SJCRH30 (cell line): ENCODE measurements at regions not wholly inside any gene's neighbourhood (a gene's known extent, or its start where the extent isn't known, plus 50 kb on each side); places are given as distances from the start of the nearest gene placed in this dataset.
"Not testable (repeated sequence)": the region's sequence is repeated elsewhere in the genome, so short reads cannot be mapped to it uniquely, and the experiment has no call there.

Source experiments
- DNase-seq, 2 experiments: peaks; one replicate each; pipeline ENCODE4 v3.0.0-alpha.2; 2015 to 2020
- H3K27ac ChIP-seq: fragments of 250-450 bp; sonication (Bioruptor Pico); 2 replicates; pipeline ENCODE4 v1.5.1; 2020; ENCODE audit warnings: mild to moderate bottlenecking, moderate library complexity
- H3K27me3 ChIP-seq: fragments of 250-450 bp; sonication (Bioruptor Pico); 2 replicates; pipeline ENCODE4 v1.5.1; 2020; ENCODE audit warnings: mild to moderate bottlenecking, moderate library complexity
- H3K36me3 ChIP-seq: fragments of 250-450 bp; sonication (Bioruptor Pico); 2 replicates; pipeline ENCODE4 v1.5.1; 2020; ENCODE audit warnings: mild to moderate bottlenecking, moderate library complexity
- H3K4me1 ChIP-seq: fragments of 250-450 bp; sonication (Bioruptor Pico); 2 replicates; pipeline ENCODE4 v1.5.1; 2020; ENCODE audit warnings: mild to moderate bottlenecking, moderate library complexity
- H3K4me3 ChIP-seq: fragments of 250-450 bp; sonication (Bioruptor Pico); 2 replicates; pipeline ENCODE4 v1.5.1; 2020; ENCODE audit warnings: mild to moderate bottlenecking, moderate library complexity
- H3K9me3 ChIP-seq: fragments of 250-450 bp; sonication (Bioruptor Pico); replicated peaks from 2 replicates; pipeline ENCODE4 v1.5.1; 2020; ENCODE audit warnings: mild to moderate bottlenecking, moderate library complexity

DNA sequence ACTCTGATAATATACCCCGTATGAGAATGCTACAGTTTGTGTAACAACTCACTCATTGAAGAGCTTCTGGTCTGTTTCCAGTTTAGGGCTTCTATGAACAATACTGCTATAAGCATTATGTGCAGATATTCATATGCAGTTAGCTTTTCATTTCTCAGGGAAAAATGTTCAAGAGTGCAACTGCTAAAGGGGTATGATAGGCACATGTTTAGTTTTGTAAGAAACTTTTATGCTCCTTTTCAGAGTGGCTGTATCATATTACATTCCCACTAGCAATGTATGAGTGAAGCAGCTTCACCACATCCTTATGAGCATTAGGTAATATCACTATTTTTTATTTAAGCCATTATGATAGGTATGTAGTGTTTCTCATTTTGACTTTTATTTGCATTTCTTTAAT is 182.6 kb upstream of the CXCL12 start:
- DNase-seq: no peak
- Histone ChIP-seq H3K27ac (no peak overlapping the region), H3K9me3 (no peaks in the 10 kb centered on the region), H3K27me3 (no peaks in the 10 kb centered on the region), H3K36me3 (no peaks in the 10 kb centered on the region), H3K4me1 (no peaks in the 10 kb centered on the region), H3K4me3 (no peak overlapping the region)

DNA sequence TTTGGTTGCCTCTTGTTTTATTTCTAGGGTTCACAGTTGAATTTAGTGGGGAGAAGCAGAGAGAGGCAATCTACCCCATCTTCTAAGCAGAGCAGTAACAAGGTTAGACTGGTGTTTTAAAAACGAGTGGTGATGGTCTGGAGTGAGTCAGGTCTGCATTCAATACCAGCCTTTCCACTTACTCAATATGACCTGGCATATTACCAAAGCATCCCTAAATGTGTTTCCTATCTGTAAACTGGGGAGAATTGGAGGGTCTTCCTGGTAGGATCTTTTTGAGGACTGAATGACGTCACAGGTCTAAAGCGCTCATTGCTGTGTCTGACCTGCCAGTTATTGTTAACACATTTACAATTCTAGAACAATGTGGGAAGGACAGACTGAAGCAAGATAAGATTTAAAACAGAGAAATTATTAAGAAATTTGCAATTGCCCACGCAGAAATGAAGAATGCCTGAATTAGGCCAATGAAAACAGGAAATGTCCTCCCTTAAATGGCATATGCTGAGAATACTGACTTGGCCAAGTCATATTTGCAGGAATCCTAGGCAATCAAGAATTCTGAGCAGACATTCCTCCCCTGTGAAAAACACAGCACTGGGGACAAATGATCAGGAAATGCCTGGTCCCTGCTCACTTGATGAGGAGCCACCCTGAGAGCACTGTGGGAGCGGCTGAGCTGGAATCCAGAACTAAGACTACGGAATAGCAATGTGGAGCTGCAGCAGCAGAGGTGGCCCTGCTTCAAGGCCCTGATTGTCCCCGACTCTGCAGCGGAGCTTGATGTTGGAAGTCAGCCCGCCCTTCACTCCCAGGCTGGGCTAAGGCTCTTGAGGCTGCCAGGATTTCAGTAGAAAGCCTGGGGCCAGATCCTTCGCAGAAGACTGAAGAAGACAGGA is 184.5 kb upstream of the CXCL12 start:
- Histone ChIP-seq H3K4me3 (no peak overlapping the region), H3K9me3 (no peaks in the 10 kb centered on the region), H3K27me3 (no peaks in the 10 kb centered on the region), H3K27ac (no peak overlapping the region), H3K36me3 (no peaks in the 10 kb centered on the region), H3K4me1 (no peaks in the 10 kb centered on the region)
- DNase-seq: no peak

DNA sequence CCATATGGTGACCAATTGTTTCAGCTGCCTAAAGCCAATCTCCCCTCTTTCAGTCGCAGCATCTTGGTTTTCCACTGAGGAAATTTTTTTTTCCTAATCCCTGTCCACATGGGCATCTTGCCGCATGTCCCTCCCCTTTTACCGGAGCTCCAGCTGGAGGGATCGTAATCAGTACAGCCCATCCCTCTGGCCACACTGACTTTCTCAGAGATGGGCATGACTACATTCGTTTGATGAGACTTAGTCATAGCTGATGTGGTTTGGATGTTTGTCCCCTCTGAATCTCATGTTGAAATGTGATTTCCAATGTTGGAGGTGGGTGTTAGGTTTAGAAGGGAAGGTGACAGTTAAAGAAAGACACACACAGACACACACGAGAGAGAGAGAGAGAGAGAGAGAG is 186.8 kb upstream of the CXCL12 start:
- H3K27ac ChIP-seq: no peak overlapping the region
- H3K4me1 ChIP-seq: no peaks in the 10 kb centered on the region
- H3K36me3 ChIP-seq: no peaks in the 10 kb centered on the region
- no peak overlapping the region for H3K4me3 ChIP-seq
- no peak for DNase-seq
- no peaks in the 10 kb centered on the region for H3K27me3 ChIP-seq
- H3K9me3 ChIP-seq: no peaks in the 10 kb centered on the region

DNA sequence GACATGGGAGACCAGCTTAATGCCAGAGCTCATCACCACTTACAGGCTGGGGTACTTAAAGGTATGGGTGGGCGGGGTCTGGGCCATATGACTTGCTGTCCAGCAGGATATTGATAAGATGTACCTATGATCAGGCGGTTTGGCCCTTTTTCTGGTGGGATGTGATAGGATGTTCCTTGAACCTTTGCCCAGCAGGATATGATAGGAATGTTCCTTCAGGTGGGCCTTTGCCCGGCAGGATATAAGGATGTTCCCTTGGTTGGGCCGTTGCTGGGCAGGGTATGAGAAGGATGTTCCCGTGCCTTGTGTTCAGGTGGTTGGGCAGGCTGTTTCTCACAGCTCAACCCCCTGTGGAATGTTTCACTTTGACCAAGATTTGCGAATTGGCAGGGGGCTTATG is 187.2 kb upstream of the CXCL12 start:
- Histone ChIP-seq H3K4me3 (no peak overlapping the region), H3K27me3 (no peaks in the 10 kb centered on the region), H3K27ac (no peak overlapping the region), H3K4me1 (no peaks in the 10 kb centered on the region), H3K9me3 (no peaks in the 10 kb centered on the region), H3K36me3 (no peaks in the 10 kb centered on the region)
- DNase-seq: no peak

DNA sequence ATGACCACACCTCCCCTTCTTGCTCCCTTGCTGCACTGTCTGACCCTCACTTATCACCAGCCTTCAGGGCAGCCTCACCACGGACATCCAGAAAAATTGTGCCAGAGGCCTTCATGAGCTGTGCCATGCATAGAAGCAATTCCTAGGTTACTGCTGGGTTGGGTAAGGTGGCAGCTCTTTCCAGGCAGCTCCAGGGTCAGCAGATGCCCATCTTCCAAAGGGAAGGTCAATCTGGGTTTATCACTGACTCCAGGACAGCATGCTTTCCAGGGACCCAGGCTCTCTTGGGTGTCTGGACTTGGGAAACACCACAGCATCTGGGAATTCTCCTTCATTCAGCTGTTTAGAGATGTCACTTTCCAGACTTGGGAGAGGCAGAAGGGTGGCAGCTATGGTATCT is 188.9 kb upstream of the CXCL12 start:
- Histone ChIP-seq H3K27ac (no peak overlapping the region), H3K9me3 (no peaks in the 10 kb centered on the region), H3K36me3 (no peaks in the 10 kb centered on the region), H3K4me1 (no peaks in the 10 kb centered on the region), H3K4me3 (no peak overlapping the region), H3K27me3 (no peaks in the 10 kb centered on the region)
- no peak for DNase-seq

DNA sequence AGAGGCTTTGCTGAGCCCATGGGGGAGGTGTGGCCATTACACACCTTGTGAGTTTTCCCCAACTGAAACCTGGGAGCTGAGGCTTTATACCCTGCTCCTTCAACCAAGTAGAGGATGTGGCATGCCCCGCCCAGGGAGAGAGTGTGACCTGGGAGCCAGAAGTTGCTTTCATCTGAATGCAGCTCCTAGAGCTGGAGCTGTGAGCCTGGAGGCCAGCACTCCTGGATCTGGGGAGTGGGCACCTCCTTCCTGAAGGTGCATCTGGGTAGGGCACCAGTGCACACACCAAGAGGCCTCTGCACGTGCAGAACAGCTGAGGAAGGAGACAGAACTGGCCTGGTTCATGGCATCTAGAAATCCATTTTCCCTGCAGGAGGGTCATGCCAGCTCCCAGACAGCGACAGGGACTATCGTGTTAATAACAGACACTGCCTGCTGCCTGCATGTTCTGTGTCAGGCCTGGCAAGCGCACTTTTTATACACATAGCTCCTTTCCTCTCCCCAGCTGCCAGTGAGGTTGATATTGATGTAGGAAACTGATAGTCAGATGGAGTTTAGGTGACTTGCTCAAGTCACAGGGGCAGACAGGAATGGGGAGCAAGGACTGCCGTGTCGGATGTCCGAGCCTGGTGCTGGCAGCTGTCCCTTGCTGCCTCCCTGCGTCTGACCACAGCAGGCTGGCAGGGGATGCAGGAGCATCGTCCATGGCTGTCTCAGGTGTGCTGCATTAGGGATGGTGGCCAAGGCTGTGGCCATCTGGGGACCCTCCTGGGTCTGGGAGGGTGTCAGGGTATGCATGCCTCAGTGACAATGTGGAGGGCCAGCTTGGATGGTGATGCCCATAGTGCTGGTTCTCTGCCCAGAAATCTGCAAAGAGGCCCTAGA is 189.9 kb upstream of the CXCL12 start:
- no peak for DNase-seq
- Histone ChIP-seq H3K36me3 (no peaks in the 10 kb centered on the region), H3K27ac (no peak overlapping the region)

DNA sequence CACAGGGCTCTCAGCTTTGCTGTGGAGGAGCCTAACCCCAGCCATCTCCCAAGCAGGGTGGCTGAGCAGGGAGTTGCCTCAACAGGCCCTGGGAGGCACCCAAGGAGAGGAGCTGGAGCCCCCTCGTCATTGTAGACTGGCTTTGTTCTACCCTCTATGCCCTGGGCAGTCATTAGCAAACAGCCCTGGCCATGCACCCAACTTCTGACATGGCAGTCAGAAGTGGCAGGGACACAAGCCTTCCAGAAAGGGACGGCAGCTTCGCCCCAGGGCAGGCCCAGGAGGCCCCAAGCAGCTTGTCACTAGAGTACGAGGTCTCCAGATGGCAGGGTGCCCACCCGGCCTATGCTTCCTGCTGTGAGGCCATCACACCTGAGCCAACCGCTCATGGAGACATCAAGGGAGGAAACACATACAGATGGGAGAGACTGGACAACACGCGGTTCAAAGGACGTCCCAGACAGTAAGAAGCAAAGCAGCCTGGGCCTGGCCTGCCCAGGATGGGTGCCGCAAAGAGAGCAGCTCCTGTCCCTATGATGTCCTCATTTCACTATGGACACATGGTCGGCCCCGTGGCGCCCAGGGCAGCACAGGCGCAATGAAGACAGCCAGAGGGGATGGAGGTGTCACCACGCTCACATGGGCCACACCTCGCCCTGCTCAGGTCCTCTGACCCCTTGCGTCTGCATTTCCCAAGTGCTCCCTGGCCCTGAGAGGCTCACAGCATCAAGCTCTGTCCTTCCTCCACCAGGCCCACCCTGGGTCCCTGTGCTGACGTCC is 190.9 kb upstream of the CXCL12 start:
- no peaks in the 10 kb centered on the region for H3K9me3 ChIP-seq
- no peaks in the 10 kb centered on the region for H3K27me3 ChIP-seq
- no peak for DNase-seq
- H3K27ac ChIP-seq: no peak overlapping the region
- H3K36me3 ChIP-seq: no peaks in the 10 kb centered on the region
- no peak overlapping the region for H3K4me3 ChIP-seq
- no peaks in the 10 kb centered on the region for H3K4me1 ChIP-seq

More for the DNA sequence above, 189.9 kb upstream of the CXCL12 start:
- Histone ChIP-seq H3K27me3 (no peaks in the 10 kb centered on the region), H3K9me3 (no peaks in the 10 kb centered on the region), H3K4me1 (no peaks in the 10 kb centered on the region), H3K4me3 (no peak overlapping the region)

DNA sequence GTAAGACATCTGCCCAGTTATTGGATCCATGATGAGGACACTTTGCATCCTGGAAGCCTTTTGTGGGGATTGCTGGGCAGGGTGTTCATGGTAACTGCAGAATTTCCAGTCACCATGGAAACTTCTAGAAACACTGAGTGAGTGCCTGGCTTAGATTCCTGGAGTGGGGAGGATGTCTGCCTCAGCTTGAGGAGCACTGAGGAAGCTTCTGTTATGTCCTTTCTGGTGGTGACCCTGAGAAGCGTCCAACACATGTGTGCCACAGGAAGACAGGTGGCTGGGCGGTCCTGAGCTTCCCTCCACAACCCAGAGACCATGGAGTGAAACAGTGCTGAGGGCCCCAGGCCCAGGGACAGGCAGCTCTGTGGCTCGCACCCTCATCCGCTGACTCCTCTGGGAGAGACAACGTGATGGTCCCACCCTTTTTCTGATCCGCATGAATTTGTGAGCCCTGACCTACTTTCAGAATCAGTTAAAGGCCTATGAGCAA is 191.8 kb upstream of the CXCL12 start:
- no peak overlapping the region for H3K4me3 ChIP-seq
- H3K9me3 ChIP-seq: no peaks in the 10 kb centered on the region
- H3K4me1 ChIP-seq: no peaks in the 10 kb centered on the region
- DNase-seq: peak in 1 of 2 experiments; percentile 1
- H3K36me3 ChIP-seq: no peaks in the 10 kb centered on the region
- no peaks in the 10 kb centered on the region for H3K27me3 ChIP-seq
- no peak overlapping the region for H3K27ac ChIP-seq

DNA sequence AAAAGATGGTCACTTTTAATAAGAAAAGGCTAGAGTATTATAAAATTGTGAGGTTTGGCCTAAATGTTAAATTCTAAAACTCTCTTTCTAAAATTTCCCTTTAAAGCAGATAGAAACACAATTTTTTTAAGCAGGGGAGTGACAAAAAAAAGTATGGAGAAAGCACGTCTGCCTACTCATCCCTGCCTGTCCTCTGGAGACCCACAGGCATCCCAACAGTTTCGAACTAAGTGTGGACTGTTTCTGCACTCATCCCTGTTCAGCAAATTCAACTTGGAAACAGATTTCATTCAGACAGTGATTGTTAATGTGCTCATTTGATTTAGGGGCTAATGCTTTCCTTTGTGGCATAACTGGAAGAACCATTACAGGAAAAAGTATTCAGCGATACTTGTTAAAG is 192.6 kb upstream of the CXCL12 start:
- DNase-seq: no peak
- Histone ChIP-seq H3K4me1 (no peaks in the 10 kb centered on the region), H3K36me3 (no peaks in the 10 kb centered on the region), H3K27me3 (no peaks in the 10 kb centered on the region), H3K27ac (no peak overlapping the region), H3K4me3 (no peak overlapping the region), H3K9me3 (no peaks in the 10 kb centered on the region)

DNA sequence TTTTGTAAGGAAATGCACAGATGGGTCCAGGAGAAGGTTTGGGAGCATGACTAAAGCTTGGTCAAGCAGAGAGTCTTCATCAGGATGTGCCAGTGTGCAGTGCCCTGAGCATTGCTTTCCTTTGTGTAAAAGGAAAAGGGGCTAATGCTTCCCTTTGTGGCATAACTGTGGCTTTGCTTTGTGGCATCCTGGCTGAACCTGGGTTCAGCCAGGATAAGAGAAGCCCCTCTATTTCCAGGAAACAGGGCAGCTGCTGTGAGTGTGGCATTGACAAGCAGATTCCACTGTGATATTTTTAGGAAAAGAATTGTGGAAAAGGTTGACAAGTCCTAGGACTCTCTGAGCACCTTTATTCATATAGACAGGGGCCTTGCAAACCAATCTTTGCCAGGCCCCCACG is 193.4 kb upstream of the CXCL12 start:
- Histone ChIP-seq H3K4me3 (no peak overlapping the region), H3K36me3 (no peaks in the 10 kb centered on the region), H3K27ac (no peak overlapping the region), H3K9me3 (no peaks in the 10 kb centered on the region), H3K4me1 (no peaks in the 10 kb centered on the region), H3K27me3 (no peaks in the 10 kb centered on the region)
- no peak for DNase-seq

DNA sequence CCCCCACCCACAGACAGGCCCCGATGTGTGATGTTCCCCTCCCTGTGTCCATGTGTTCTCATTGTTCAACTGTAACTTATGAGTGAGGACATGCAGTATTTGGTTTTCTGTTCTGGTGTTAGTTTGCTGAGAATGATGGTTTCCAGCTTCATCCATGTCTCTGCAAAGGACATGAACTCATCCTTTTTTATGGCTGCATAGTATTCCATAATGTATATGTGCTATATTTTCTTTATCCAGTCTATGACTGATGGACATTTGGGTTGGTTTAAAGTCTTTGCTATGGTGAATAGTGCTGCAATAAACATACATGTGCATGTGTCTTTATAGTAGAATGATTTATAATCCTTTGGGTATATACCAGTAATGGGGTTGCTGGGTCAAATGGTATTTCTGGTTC is 194.1 kb upstream of the CXCL12 start:
- H3K9me3 ChIP-seq, H3K36me3 ChIP-seq, H3K27me3 ChIP-seq, H3K27ac ChIP-seq, H3K4me3 ChIP-seq, DNase-seq, H3K4me1 ChIP-seq: not testable (repeated sequence)

DNA sequence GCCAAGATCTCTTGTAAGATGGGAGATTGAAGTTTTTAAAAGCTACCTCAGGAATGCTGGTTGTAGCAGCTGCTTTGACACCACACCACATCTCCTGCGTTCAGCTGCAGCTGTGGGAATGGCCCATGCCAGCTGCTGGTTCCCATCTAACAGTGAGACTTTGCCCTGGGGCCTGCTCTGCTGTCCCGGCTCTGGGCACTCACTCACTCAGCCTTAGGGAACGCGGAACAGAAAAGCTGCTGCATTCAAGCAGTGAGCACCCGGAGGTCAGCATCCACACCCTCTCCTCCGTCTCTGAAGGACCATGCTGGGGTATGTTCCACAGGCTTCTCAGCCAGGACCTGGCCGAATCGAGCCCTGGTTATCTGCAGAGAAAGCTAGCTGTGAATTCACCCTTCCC is 197.1 kb upstream of the CXCL12 start:
- DNase-seq: peak; percentile 49 to 62
- H3K27ac ChIP-seq: 0 out of 2 replicates have a peak overlapping the region, but pooled peaks have one; percentile 26

DNA sequence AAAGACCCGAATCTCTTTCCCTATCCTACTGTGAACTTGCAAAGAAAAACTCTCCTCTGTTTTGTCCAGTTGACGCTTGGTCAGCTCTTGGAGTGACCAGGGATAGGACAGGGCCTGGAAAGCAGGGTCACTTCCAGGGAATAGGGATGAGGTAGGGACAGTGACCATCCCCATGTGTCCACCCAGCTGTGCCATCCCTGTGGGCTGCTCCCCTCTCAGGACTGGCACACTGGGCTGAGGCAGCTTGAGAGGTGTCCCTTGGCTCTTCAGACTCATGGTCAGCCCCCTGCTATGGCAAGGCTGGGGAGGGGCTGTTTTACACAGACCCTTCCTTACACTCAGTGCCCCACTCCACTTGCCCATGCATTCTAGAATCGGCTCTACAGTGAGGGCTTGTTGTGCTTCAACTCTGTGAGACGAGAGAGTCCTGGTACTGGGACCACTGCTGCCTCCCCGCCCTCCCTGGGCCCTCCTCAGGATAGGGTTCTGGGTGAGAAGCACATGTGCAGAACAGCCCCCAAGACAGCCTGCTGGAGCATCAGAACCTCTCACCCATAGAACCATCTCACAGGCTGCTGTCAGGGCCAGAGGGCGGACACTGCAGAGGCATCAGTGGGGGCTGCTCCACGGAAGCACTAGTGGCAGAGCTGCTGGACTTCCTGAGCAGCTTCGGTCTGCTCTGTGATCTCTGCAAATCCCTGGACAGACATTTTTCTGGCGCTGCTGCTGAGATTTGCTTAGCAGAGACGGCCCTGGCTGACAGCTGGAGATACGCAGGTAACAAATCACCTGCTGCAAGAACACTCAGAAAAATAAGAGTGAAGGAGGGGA is 202.8 kb upstream of the CXCL12 start:
- Histone ChIP-seq H3K9me3 (no peaks in the 10 kb centered on the region), H3K27me3 (no peaks in the 10 kb centered on the region), H3K4me1 (no peaks in the 10 kb centered on the region), H3K36me3 (no peaks in the 10 kb centered on the region), H3K4me3 (no peak overlapping the region), H3K27ac (no peak overlapping the region)
- DNase-seq: no peak

More for the DNA sequence above, 197.1 kb upstream of the CXCL12 start:
- Histone ChIP-seq H3K9me3 (no peaks in the 10 kb centered on the region), H3K4me1 (no peaks in the 10 kb centered on the region), H3K4me3 (no peak overlapping the region), H3K36me3 (no peaks in the 10 kb centered on the region), H3K27me3 (no peaks in the 10 kb centered on the region)
